ENCODE measurements at regions not wholly inside any gene's neighbourhood (a gene's known extent, or its start where the extent isn't known, plus 50 kb on each side); places are given as distances from the start of the nearest gene placed in this dataset.

DNA sequence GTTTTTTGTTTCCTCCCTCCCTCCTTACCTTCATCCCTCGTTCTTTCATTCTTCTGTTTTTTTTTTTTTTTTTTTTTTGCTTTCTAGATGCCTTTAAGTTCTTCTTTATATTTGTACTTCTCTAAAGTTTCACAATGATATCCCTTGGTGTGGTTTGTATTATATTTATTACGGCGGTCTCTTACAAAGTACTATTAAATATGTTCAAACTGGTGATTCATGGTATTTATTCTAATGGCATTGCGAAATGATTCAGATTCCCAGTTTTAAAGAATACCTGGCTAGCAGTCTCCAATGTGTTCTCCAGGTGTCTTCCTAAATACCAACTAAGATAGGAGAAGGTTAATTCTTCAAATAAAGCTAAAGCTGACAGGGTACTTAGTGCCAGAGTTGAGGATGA lies 690.1 kb upstream of the COX7C start:
- ATAC-seq, result no peak
- BruUV-seq (replicated peaks), result no TSS peak

More for the DNA sequence above, 690.1 kb upstream of the COX7C start:
- no peaks in the 10 kb centered on the region for H3K4me1 ChIP-seq (replicated peaks in 1 of 2; ENCODE audit: control insufficient read depth in 2 of 2, insufficient read depth in 2 of 2, low read length in 2 of 2)
- TF ChIP-seq HIVEP1 (CRISPR knock-in tag; IDR thresholded peaks at IDR 0.05) (no peak), HDAC3 (IDR thresholded peaks at IDR 0.05; ENCODE audit: borderline replicate concordance, partially characterized antibody) (no peak), EWSR1 (IDR thresholded peaks at IDR 0.05; ENCODE audit: borderline replicate concordance, low read depth, partially characterized antibody) (no peak), GABPB1 (CRISPR knock-in tag; IDR thresholded peaks at IDR 0.05) (no peak), BCOR (IDR thresholded peaks at IDR 0.05) (no peak), ZNF778 (CRISPR knock-in tag; IDR thresholded peaks at IDR 0.05) (no peak), RFX1 (IDR thresholded peaks at IDR 0.05) (no peak), TAF15 (IDR thresholded peaks at IDR 0.05; ENCODE audit: low read depth, low read length) (no peak), MAZ (CRISPR knock-in tag; conservative IDR thresholded peaks at IDR 0.05 in 1 of 2, IDR thresholded peaks at IDR 0.05 in 1 of 2) (no peak), ZNF140 (CRISPR knock-in tag; IDR thresholded peaks at IDR 0.05) (no peak), ZNF766 (CRISPR knock-in tag; conservative IDR thresholded peaks at IDR 0.05) (no peak), SLC30A9 (CRISPR knock-in tag; IDR thresholded peaks at IDR 0.05) (no peak), POLR2B (IDR thresholded peaks at IDR 0.05; ENCODE audit: low read depth, partially characterized antibody) (no peak), ZBTB9 (CRISPR knock-in tag; IDR thresholded peaks at IDR 0.05) (no peak), GTF2B (IDR thresholded peaks at IDR 0.05; ENCODE audit: extremely low read depth, insufficient read length) (no peak), ZFX (CRISPR knock-in tag; IDR thresholded peaks at IDR 0.05) (no peak), PHF21A (IDR thresholded peaks at IDR 0.05; ENCODE audit: borderline replicate concordance, low read depth) (no peak), FOXA1 (IDR thresholded peaks at IDR 0.05; ENCODE audit: borderline replicate concordance) (no peak), POLR2AphosphoS2 (IDR thresholded peaks at IDR 0.05; ENCODE audit: low read length) (no peak)
- H3K79me2 ChIP-seq (ENCODE audit: control insufficient read depth, insufficient read depth, low read length), result no peaks in the 10 kb centered on the region
- ChIA-PET CTCF (ENCODE audit: low intra/inter-chr PET ratio) (no interaction called here), POLR2A (no interaction called here)
- no peaks in the 10 kb centered on the region for H4K20me1 ChIP-seq (replicated peaks; ENCODE audit: control insufficient read depth, insufficient read depth, low read length)
- no peak overlapping the region for H3K4me2 ChIP-seq (ENCODE audit: insufficient read depth, low read length)
- H3K36me3 ChIP-seq (ENCODE audit: control insufficient read depth, insufficient read depth, low read length), result no peaks in the 10 kb centered on the region
- 4% methylated on average over 4 of the region's 4 CpGs for WGBS (ENCODE audit: insufficient coverage, low coverage, missing lambda C conversion rate)
- in situ Hi-C loops (cut with MboI) (no loop called here), intact Hi-C loops (cut with micrococcal nuclease) (no loop called here)
- H3K4me3 ChIP-seq, result no peak overlapping the region
- H3K9me1 ChIP-seq (ENCODE audit: control insufficient read depth, insufficient read depth, low read length), result no peaks in the 10 kb centered on the region
- FAIRE-seq, result no peak
- no peak overlapping the region for H3K27ac ChIP-seq (ENCODE audit: extremely low read depth, low read depth, low read length)
- H3K9ac ChIP-seq (ENCODE audit: insufficient read depth in 1 of 2, low read depth in 2 of 2, low read length in 2 of 2), result no peak overlapping the region
- DNase-seq (ENCODE audit: extremely low read depth in 1 of 4, low spot score in 3 of 4), result no peak
- no peak overlapping the region for H2AFZ ChIP-seq (ENCODE audit: low read depth, low read length)
- no peaks in the 10 kb centered on the region for H3K9me3 ChIP-seq (replicated peaks; ENCODE audit: control insufficient read depth, insufficient read depth, low read depth, low read length)
- no peaks in the 10 kb centered on the region for H3K27me3 ChIP-seq (ENCODE audit: control insufficient read depth in 2 of 2, insufficient read depth in 2 of 2, low read length in 2 of 2)
